ENCODE measurements at regions not wholly inside any gene's neighbourhood (a gene's known extent, or its start where the extent isn't known, plus 50 kb on each side); places are given as distances from the start of the nearest gene placed in this dataset.
A peak's percentile ranks its signal among the peaks of the same experiment; 100 is the strongest.

GRCh38 chr1:103945774-103946173, 196.1 kb downstream of the AMY1C start:
- no peak for DNase-seq (ENCODE audit: low read depth)
- no peak for TF ChIP-seq POLR2A (IDR thresholded peaks at IDR 0.05; ENCODE audit: extremely low read depth, insufficient read length)
- TF ChIP-seq MYC (IDR thresholded peaks at IDR 0.05; ENCODE audit: low read depth, low read length), result no peak
- TF ChIP-seq MAX (IDR thresholded peaks at IDR 0.05; ENCODE audit: low read depth, low read length), result no peak
- TF ChIP-seq CTCF (IDR thresholded peaks at IDR 0.05; ENCODE audit: low read depth, low read length), result no peak
- H3K4me3 ChIP-seq (ENCODE audit: low read depth, low read length), result no peak overlapping the region

DNA sequence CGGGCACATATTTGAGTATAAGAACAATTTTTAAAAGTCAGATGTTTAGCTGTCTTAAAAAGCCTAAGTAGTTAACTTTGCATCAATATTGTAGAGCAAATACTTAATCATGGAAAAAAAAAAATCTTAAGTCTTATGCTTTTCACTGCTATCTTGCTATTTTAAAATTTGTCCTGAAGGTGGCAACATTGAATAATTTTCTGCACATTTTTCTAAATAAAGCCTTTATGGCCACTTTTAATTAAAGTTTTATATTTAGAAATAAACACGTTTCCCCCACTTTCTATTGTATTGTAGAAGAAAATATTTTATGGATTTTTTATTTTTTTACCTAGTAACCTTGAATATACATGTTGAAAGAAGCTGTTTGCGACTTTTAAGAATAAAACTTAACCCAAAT, 198.8 kb downstream of the AMY1C start:
- TF ChIP-seq MYC (IDR thresholded peaks at IDR 0.05; ENCODE audit: low read depth, low read length) (no peak), CTCF (IDR thresholded peaks at IDR 0.05; ENCODE audit: low read depth, low read length) (no peak), MAX (IDR thresholded peaks at IDR 0.05; ENCODE audit: low read depth, low read length) (no peak), POLR2A (IDR thresholded peaks at IDR 0.05; ENCODE audit: extremely low read depth, insufficient read length) (no peak)
- no peak overlapping the region for H3K4me3 ChIP-seq (ENCODE audit: low read depth, low read length)
- DNase-seq (ENCODE audit: low read depth), result peak; percentile 12

DNA sequence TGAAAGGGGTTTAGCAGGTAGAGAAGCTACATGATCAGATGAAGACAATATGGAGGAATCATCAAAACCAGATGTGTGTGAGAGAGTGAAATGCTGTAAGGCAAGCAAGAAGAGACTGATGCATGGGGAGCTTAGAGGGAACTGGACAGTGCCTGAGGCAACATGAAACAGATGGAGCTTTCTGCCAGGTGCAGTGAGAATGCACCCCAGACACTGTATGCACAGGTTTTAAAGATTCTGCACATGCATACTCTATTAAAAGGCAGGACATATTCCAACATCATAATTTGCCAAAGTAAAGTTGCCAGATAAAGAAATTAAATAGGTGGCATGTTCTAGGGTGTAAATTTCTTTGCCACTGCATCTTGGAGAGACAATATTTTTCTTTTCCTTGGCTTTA, 200.1 kb downstream of the AMY1C start:
- DNase-seq (ENCODE audit: low read depth), result no peak
- no peak for TF ChIP-seq MAX (IDR thresholded peaks at IDR 0.05; ENCODE audit: low read depth, low read length)
- no peak for TF ChIP-seq POLR2A (IDR thresholded peaks at IDR 0.05; ENCODE audit: extremely low read depth, insufficient read length)
- no peak for TF ChIP-seq CTCF (IDR thresholded peaks at IDR 0.05; ENCODE audit: low read depth, low read length)
- TF ChIP-seq MYC (IDR thresholded peaks at IDR 0.05; ENCODE audit: low read depth, low read length), result no peak
- no peak overlapping the region for H3K4me3 ChIP-seq (ENCODE audit: low read depth, low read length)

GRCh38 chr1:103953386-103953785, 203.7 kb downstream of the AMY1C start:
- no peak for DNase-seq (ENCODE audit: low read depth)
- TF ChIP-seq MYC (IDR thresholded peaks at IDR 0.05; ENCODE audit: low read depth, low read length) (no peak), POLR2A (IDR thresholded peaks at IDR 0.05; ENCODE audit: extremely low read depth, insufficient read length) (no peak), MAX (IDR thresholded peaks at IDR 0.05; ENCODE audit: low read depth, low read length) (no peak), CTCF (IDR thresholded peaks at IDR 0.05; ENCODE audit: low read depth, low read length) (no peak)
- no peak overlapping the region for H3K4me3 ChIP-seq (ENCODE audit: low read depth, low read length)

GRCh38 chr1:103958699-103959098, 209.0 kb downstream of the AMY1C start:
- no peak overlapping the region for H3K4me3 ChIP-seq (ENCODE audit: low read depth, low read length)
- no peak for TF ChIP-seq CTCF (IDR thresholded peaks at IDR 0.05; ENCODE audit: low read depth, low read length)
- no peak for TF ChIP-seq POLR2A (IDR thresholded peaks at IDR 0.05; ENCODE audit: extremely low read depth, insufficient read length)
- TF ChIP-seq MYC (IDR thresholded peaks at IDR 0.05; ENCODE audit: low read depth, low read length), result no peak
- TF ChIP-seq MAX (IDR thresholded peaks at IDR 0.05; ENCODE audit: low read depth, low read length), result no peak
- DNase-seq (ENCODE audit: low read depth), result no peak

GRCh38 chr1:103959565-103959964, 209.9 kb downstream of the AMY1C start:
- DNase-seq (ENCODE audit: low read depth), result no peak
- H3K4me3 ChIP-seq (ENCODE audit: low read depth, low read length), result no peak overlapping the region
- TF ChIP-seq POLR2A (IDR thresholded peaks at IDR 0.05; ENCODE audit: extremely low read depth, insufficient read length), result no peak
- TF ChIP-seq CTCF (IDR thresholded peaks at IDR 0.05; ENCODE audit: low read depth, low read length), result no peak
- no peak for TF ChIP-seq MYC (IDR thresholded peaks at IDR 0.05; ENCODE audit: low read depth, low read length)
- no peak for TF ChIP-seq MAX (IDR thresholded peaks at IDR 0.05; ENCODE audit: low read depth, low read length)
